ENCODE measurements at regions not wholly inside any gene's neighbourhood (a gene's known extent, or its start where the extent isn't known, plus 50 kb on each side); places are given as distances from the start of the nearest gene placed in this dataset.

DNA sequence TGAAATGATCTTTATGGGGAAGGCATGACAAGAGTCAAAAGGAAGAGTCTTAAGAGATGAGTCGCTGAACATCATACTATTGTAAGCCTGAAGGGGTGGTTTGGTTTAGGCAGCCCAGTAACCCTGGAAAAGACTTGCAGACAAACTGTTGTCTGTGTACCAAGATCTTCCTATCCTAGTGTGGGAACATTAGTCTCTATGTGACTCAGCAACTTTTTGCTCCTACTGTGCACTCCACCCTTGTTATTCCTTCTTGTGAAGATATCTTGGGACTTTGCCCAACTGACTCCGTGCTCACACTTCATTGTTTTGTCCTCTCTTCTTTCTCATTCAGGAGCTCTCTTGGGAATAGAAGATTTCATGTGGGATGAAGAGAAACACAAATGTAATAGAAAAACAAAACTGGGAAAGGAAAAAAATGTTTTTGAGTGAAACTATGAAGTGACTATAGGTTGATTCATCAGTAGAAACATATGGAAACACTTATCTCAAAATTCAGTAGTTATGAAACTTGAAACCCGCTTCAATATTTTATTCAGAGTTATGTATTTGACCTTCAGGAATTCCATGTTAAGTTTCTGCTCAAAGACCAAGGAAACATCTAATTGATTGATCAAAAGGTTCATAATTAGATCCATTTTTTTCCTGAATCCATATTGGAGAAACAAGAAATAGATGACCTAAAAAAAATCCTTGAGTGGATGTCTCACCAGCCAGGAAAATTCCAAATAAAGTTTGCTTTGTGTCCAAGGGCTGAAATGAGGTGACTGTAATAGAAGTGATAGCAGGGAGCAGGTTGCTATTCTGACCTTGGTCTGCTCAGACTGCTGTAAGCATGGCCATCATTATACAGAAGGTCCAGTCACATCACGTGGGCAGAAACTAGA, 67.2 kb downstream of the BTG1 start:
- Histone ChIP-seq H3K9me3 (ENCODE audit: low read length) (no peaks in the 10 kb centered on the region), H3K4me3 (ENCODE audit: low read depth, low read length, poor library complexity, severe bottlenecking) (no peak overlapping the region), H4K20me1 (ENCODE audit: insufficient read depth, low read length) (no peaks in the 10 kb centered on the region), H3K4me2 (ENCODE audit: low read length) (no peak overlapping the region), H3K79me2 (ENCODE audit: insufficient read depth, low read depth, low read length) (no peaks in the 10 kb centered on the region), H3K36me3 (ENCODE audit: insufficient read depth, low read length) (no peaks in the 10 kb centered on the region), H3K27ac (ENCODE audit: low read depth, low read length, poor library complexity, severe bottlenecking) (no peak overlapping the region), H3K4me1 (ENCODE audit: insufficient read depth, low read length, poor library complexity, severe bottlenecking) (peaks cover 35% of the 10 kb centered on the region), H3K9me2 (ENCODE audit: insufficient read depth, low read length) (no peaks in the 10 kb centered on the region), H2AFZ (ENCODE audit: low read length) (no peak overlapping the region)
- intact Hi-C loops (cut with micrococcal nuclease; ENCODE audit: unreplicated experiment), result no loop called here
- no peak for TF ChIP-seq EZH2phosphoT487 (IDR thresholded peaks at IDR 0.05; ENCODE audit: borderline replicate concordance, low read depth, low read length)
- TF ChIP-seq, protein P1, sequence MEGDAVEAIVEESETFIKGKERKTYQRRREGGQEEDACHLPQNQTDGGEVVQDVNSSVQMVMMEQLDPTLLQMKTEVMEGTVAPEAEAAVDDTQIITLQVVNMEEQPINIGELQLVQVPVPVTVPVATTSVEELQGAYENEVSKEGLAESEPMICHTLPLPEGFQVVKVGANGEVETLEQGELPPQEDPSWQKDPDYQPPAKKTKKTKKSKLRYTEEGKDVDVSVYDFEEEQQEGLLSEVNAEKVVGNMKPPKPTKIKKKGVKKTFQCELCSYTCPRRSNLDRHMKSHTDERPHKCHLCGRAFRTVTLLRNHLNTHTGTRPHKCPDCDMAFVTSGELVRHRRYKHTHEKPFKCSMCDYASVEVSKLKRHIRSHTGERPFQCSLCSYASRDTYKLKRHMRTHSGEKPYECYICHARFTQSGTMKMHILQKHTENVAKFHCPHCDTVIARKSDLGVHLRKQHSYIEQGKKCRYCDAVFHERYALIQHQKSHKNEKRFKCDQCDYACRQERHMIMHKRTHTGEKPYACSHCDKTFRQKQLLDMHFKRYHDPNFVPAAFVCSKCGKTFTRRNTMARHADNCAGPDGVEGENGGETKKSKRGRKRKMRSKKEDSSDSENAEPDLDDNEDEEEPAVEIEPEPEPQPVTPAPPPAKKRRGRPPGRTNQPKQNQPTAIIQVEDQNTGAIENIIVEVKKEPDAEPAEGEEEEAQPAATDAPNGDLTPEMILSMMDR (conservative IDR thresholded peaks at IDR 0.05; ENCODE audit: low read length), result no peak
- DNase-seq (ENCODE audit: low spot score), result no peak
- ChIA-PET CTCF (ENCODE audit: unreplicated experiment) (no interaction called here), POLR2A (interaction anchor here (0.6 kb wide), 1 partner anchor 1547 kb away, joined by 5 read pairs; no protein-coding TSS in a partner anchor)
- no TSS peak for BruUV-seq (replicated peaks)

DNA sequence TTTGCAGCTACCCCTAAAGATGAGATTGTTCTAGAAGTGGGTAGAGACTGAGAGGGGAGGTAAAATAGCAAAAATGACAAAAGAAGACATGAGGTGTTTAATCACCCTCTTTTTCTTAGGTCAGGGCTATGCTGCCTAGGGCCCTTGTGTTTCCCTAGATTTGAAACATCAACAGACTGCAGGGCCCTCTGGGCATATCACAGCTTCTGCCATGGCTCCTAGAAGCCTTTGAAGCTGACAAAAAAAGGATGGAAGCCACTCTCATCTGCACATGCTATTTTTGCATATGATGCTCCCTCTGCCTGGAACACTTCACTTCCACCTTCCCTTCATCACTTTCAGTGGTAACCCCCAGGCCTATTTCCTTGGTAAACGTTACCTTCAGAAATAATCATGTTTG, 68.1 kb downstream of the BTG1 start:
- Histone ChIP-seq H3K4me1 (ENCODE audit: insufficient read depth, low read length, poor library complexity, severe bottlenecking) (peaks cover 35% of the 10 kb centered on the region), H3K27ac (ENCODE audit: low read depth, low read length, poor library complexity, severe bottlenecking) (no peak overlapping the region), H3K36me3 (ENCODE audit: insufficient read depth, low read length) (no peaks in the 10 kb centered on the region), H3K9me2 (ENCODE audit: insufficient read depth, low read length) (no peaks in the 10 kb centered on the region), H3K79me2 (ENCODE audit: insufficient read depth, low read depth, low read length) (no peaks in the 10 kb centered on the region), H3K4me2 (ENCODE audit: low read length) (no peak overlapping the region), H2AFZ (ENCODE audit: low read length) (no peak overlapping the region), H4K20me1 (ENCODE audit: insufficient read depth, low read length) (no peaks in the 10 kb centered on the region), H3K9me3 (ENCODE audit: low read length) (no peaks in the 10 kb centered on the region), H3K4me3 (ENCODE audit: low read depth, low read length, poor library complexity, severe bottlenecking) (no peak overlapping the region)
- intact Hi-C loops (cut with micrococcal nuclease; ENCODE audit: unreplicated experiment), result no loop called here
- BruUV-seq (replicated peaks), result no TSS peak
- CTCF ChIA-PET (ENCODE audit: unreplicated experiment), result no interaction called here
- POLR2A ChIA-PET, result interaction anchor here (0.6 kb wide), 1 partner anchor 833 kb away, joined by 3 read pairs; no protein-coding TSS in a partner anchor
- TF ChIP-seq, protein P1 (conservative IDR thresholded peaks at IDR 0.05; ENCODE audit: low read length), result no peak
- no peak for TF ChIP-seq EZH2phosphoT487 (IDR thresholded peaks at IDR 0.05; ENCODE audit: borderline replicate concordance, low read depth, low read length)
- DNase-seq (ENCODE audit: low spot score), result no peak

DNA sequence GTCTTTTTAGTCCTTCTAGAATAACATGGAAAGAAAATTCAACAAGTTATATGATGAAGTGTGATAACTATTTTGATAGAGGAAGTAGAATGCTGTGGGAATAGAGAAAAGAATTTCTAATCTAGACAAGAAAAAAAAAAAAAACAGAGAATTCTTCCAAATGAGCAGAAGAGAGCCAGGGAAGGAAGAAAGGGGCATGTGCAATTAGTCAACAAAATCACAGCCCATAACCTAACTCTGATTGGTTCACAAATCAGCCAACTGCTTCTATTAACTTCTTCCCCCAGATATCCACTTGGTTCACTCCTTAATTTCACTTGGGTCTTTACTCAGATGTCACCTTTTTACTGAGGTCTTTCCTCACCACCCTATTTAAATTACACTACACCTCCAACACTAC, 69.5 kb downstream of the BTG1 start:
- Histone ChIP-seq H2AFZ (ENCODE audit: low read length) (no peak overlapping the region), H4K20me1 (ENCODE audit: insufficient read depth, low read length) (no peaks in the 10 kb centered on the region), H3K27ac (ENCODE audit: low read depth, low read length, poor library complexity, severe bottlenecking) (no peak overlapping the region), H3K4me3 (ENCODE audit: low read depth, low read length, poor library complexity, severe bottlenecking) (no peak overlapping the region), H3K36me3 (ENCODE audit: insufficient read depth, low read length) (no peaks in the 10 kb centered on the region), H3K9me3 (ENCODE audit: low read length) (no peaks in the 10 kb centered on the region), H3K79me2 (ENCODE audit: insufficient read depth, low read depth, low read length) (no peaks in the 10 kb centered on the region), H3K4me1 (ENCODE audit: insufficient read depth, low read length, poor library complexity, severe bottlenecking) (peaks cover 35% of the 10 kb centered on the region), H3K4me2 (ENCODE audit: low read length) (peak overlapping the region; percentile 7), H3K9me2 (ENCODE audit: insufficient read depth, low read length) (no peaks in the 10 kb centered on the region)
- no TSS peak for BruUV-seq (replicated peaks)
- TF ChIP-seq, protein P1 (conservative IDR thresholded peaks at IDR 0.05; ENCODE audit: low read length), result no peak
- no peak for TF ChIP-seq EZH2phosphoT487 (IDR thresholded peaks at IDR 0.05; ENCODE audit: borderline replicate concordance, low read depth, low read length)
- ChIA-PET POLR2A (interaction anchor here (1.0 to 2.0 kb wide), 3 partner anchors 9 to 44 kb away, joined by 3 to 12 read pairs (median 4); no protein-coding TSS in a partner anchor), CTCF (ENCODE audit: unreplicated experiment) (interaction anchor here (1.0 kb wide), 1 partner anchor 12 kb away, joined by 3 read pairs; no protein-coding TSS in a partner anchor)
- no peak for DNase-seq (ENCODE audit: low spot score)
- intact Hi-C loops (cut with micrococcal nuclease; ENCODE audit: unreplicated experiment), result no loop called here
